ENCODE measurements at regions not wholly inside any gene's neighbourhood (a gene's known extent, or its start where the extent isn't known, plus 50 kb on each side); places are given as distances from the start of the nearest gene placed in this dataset.

- no peak for TF ChIP-seq CHD7 (IDR thresholded peaks at IDR 0.05; ENCODE audit: insufficient replicate concordance, low read length)
- TF ChIP-seq KDM1A (IDR thresholded peaks at IDR 0.05; ENCODE audit: borderline replicate concordance, low read length): no peak
Measured at GRCh38 chr3:66831931-66832330, 166.2 kb upstream of the KBTBD8 start (continued).

Measured in H1 (cell line).